Activated CD4-positive, alpha-beta memory T cell treated with anti-CD3 and anti-CD28 coated beads for 36 hours (primary cell): ENCODE measurements at regions not wholly inside any gene's neighbourhood (a gene's known extent, or its start where the extent isn't known, plus 50 kb on each side); places are given as distances from the start of the nearest gene placed in this dataset.

Experiments
- CTCF ChIA-PET: fragments of 350-600 bp; sonication (Branson Sonifier 250); formaldehyde crosslinking; loops from one replicate; lab custom pipeline; 2021; ENCODE audit warnings: antibody characterized with exemption, inconsistent platforms; lab: Charles Lee
- POLR2A ChIA-PET: fragments of 350-600 bp; sonication (Branson Sonifier 250); formaldehyde crosslinking; loops from one replicate; lab custom pipeline; 2021; ENCODE audit warnings: antibody characterized with exemption; lab: Charles Lee
- DNase-seq: peaks from one replicate; pipeline ENCODE4 v3.0.0-alpha.2; 2020
- H3K27ac Mint-ChIP-seq: one replicate; pipeline ENCODE4 v1.8.0; 2021; ENCODE audit warnings: mixed read lengths
- H3K27me3 Mint-ChIP-seq: one replicate; pipeline ENCODE4 v1.8.0; 2021; ENCODE audit warnings: mixed read lengths
- H3K36me3 Mint-ChIP-seq: one replicate; pipeline ENCODE4 v1.8.0; 2021; ENCODE audit warnings: mixed read lengths
- H3K4me1 Mint-ChIP-seq: one replicate; pipeline ENCODE4 v1.8.0; 2021; ENCODE audit warnings: low read depth, mixed read lengths
- H3K4me3 Mint-ChIP-seq: one replicate; pipeline ENCODE4 v1.8.0; 2021; ENCODE audit warnings: mild to moderate bottlenecking, mixed read lengths
- H3K9me3 Mint-ChIP-seq: one replicate; pipeline ENCODE4 v1.8.0; 2021; ENCODE audit warnings: mixed read lengths
- intact Hi-C: fragments of 100-400 bp; cut with micrococcal nuclease; formaldehyde crosslinking; loops from one replicate; pipeline ENCODE4 v1.15.1; 2023

GRCh38 chr5:39566029-39566428 lies 141.2 kb upstream of the DAB2 start:
- no peak overlapping the region for H3K27ac Mint-ChIP-seq
- H3K4me3 Mint-ChIP-seq: no peak overlapping the region
- no peaks in the 10 kb centered on the region for H3K4me1 Mint-ChIP-seq
- CTCF ChIA-PET: interaction anchor here (0.9 kb wide), 1 partner anchor 18 kb away, joined by 3 read pairs; no protein-coding TSS in a partner anchor
- H3K27me3 Mint-ChIP-seq: peaks cover 2% of the 10 kb centered on the region
- no peaks in the 10 kb centered on the region for H3K9me3 Mint-ChIP-seq
- no peaks in the 10 kb centered on the region for H3K36me3 Mint-ChIP-seq
- intact Hi-C loops: no loop called here
- no peak for DNase-seq
- POLR2A ChIA-PET: no interaction called here

GRCh38 chr5:39561421-39561820 lies 136.6 kb upstream of the DAB2 start:
- no peak for DNase-seq
- no peaks in the 10 kb centered on the region for H3K36me3 Mint-ChIP-seq
- peaks cover 1% of the 10 kb centered on the region for H3K27me3 Mint-ChIP-seq
- ChIA-PET CTCF (interaction anchor here (1.1 kb wide), 1 partner anchor 9 kb away, joined by 3 read pairs; no protein-coding TSS in a partner anchor), POLR2A (no interaction called here)
- intact Hi-C loops: no loop called here
- H3K4me3 Mint-ChIP-seq: no peak overlapping the region
- H3K27ac Mint-ChIP-seq: no peak overlapping the region
- H3K4me1 Mint-ChIP-seq: no peaks in the 10 kb centered on the region
- no peaks in the 10 kb centered on the region for H3K9me3 Mint-ChIP-seq

- intact Hi-C loops: no loop called here
- DNase-seq: no peak
- Mint-ChIP-seq H3K9me3 (no peaks in the 10 kb centered on the region), H3K27me3 (peaks cover 1% of the 10 kb centered on the region), H3K36me3 (no peaks in the 10 kb centered on the region), H3K4me3 (no peak overlapping the region), H3K27ac (no peak overlapping the region), H3K4me1 (no peaks in the 10 kb centered on the region)
- CTCF ChIA-PET: interaction anchor here (1.1 kb wide), 1 partner anchor 10 kb away, joined by 3 read pairs; no protein-coding TSS in a partner anchor
- POLR2A ChIA-PET: no interaction called here
Measured at GRCh38 chr5:39560726-39561125, 135.9 kb upstream of the DAB2 start.

GRCh38 chr5:39559923-39560322 lies 135.1 kb upstream of the DAB2 start:
- no peak overlapping the region for H3K4me3 Mint-ChIP-seq
- H3K4me1 Mint-ChIP-seq: no peaks in the 10 kb centered on the region
- no peak for DNase-seq
- intact Hi-C loops: no loop called here
- H3K36me3 Mint-ChIP-seq: no peaks in the 10 kb centered on the region
- ChIA-PET POLR2A (no interaction called here), CTCF (no interaction called here)
- H3K9me3 Mint-ChIP-seq: no peaks in the 10 kb centered on the region
- no peak overlapping the region for H3K27ac Mint-ChIP-seq
- peaks cover 1% of the 10 kb centered on the region for H3K27me3 Mint-ChIP-seq

- peaks cover 1% of the 10 kb centered on the region for H3K27me3 Mint-ChIP-seq
- no peak overlapping the region for H3K27ac Mint-ChIP-seq
- DNase-seq: no peak
- H3K9me3 Mint-ChIP-seq: no peaks in the 10 kb centered on the region
- H3K36me3 Mint-ChIP-seq: no peaks in the 10 kb centered on the region
- intact Hi-C loops: no loop called here
- no peak overlapping the region for H3K4me3 Mint-ChIP-seq
- CTCF ChIA-PET: no interaction called here
- POLR2A ChIA-PET: no interaction called here
- H3K4me1 Mint-ChIP-seq: no peaks in the 10 kb centered on the region
Measured at GRCh38 chr5:39558541-39558940, 133.8 kb upstream of the DAB2 start.

- CTCF ChIA-PET: interaction anchor here (0.6 kb wide), 1 partner anchor 180 kb away, joined by 3 read pairs; no protein-coding TSS in a partner anchor
- Mint-ChIP-seq H3K27me3 (peaks cover 5% of the 10 kb centered on the region), H3K4me3 (no peak overlapping the region), H3K9me3 (no peaks in the 10 kb centered on the region), H3K4me1 (no peaks in the 10 kb centered on the region), H3K36me3 (no peaks in the 10 kb centered on the region), H3K27ac (no peak overlapping the region)
- DNase-seq: no peak
- intact Hi-C loops: no loop called here
- POLR2A ChIA-PET: no interaction called here
Measured at GRCh38 chr5:39555788-39556187, 131.0 kb upstream of the DAB2 start.

- Mint-ChIP-seq H3K4me1 (peaks cover 7% of the 10 kb centered on the region), H3K27ac (no peak overlapping the region), H3K27me3 (peaks cover 4% of the 10 kb centered on the region), H3K36me3 (no peaks in the 10 kb centered on the region), H3K9me3 (no peaks in the 10 kb centered on the region), H3K4me3 (no peak overlapping the region)
- ChIA-PET POLR2A (no interaction called here), CTCF (interaction anchor here (0.6 to 2.8 kb wide), 22 partner anchors 11 to 1106 kb away, joined by 3 to 73 read pairs (median 4); partner anchors contain the start of gene FYB1)
- intact Hi-C loops: loop anchor here (1.0 to 10.0 kb wide), 4 partner anchors 171 to 1103 kb away; partner anchors contain the start of gene FYB1
- no peak for DNase-seq
Measured at GRCh38 chr5:39547553-39548154, 122.9 kb upstream of the DAB2 start.

GRCh38 chr5:39544941-39545340 lies 120.2 kb upstream of the DAB2 start:
- intact Hi-C loops: loop anchor here (10.0 kb wide), 1 partner anchor 1100 kb away; no protein-coding TSS in a partner anchor
- Mint-ChIP-seq H3K9me3 (no peaks in the 10 kb centered on the region), H3K4me3 (no peak overlapping the region), H3K27me3 (peaks cover 2% of the 10 kb centered on the region), H3K27ac (no peak overlapping the region), H3K36me3 (no peaks in the 10 kb centered on the region), H3K4me1 (peaks cover 7% of the 10 kb centered on the region)
- ChIA-PET CTCF (interaction anchor here (1.1 to 2.5 kb wide), 3 partner anchors 34 to 327 kb away, joined by 3 to 17 read pairs (median 3); no protein-coding TSS in a partner anchor), POLR2A (interaction anchor here (0.6 kb wide), 1 partner anchor 129 kb away, joined by 5 read pairs; no protein-coding TSS in a partner anchor)
- no peak for DNase-seq

GRCh38 chr5:39543335-39543734 lies 118.6 kb upstream of the DAB2 start:
- Mint-ChIP-seq H3K9me3 (no peaks in the 10 kb centered on the region), H3K4me1 (peaks cover 7% of the 10 kb centered on the region), H3K27ac (no peak overlapping the region), H3K36me3 (no peaks in the 10 kb centered on the region), H3K27me3 (peaks cover 2% of the 10 kb centered on the region), H3K4me3 (no peak overlapping the region)
- no peak for DNase-seq
- intact Hi-C loops: loop anchor here (10.0 kb wide), 1 partner anchor 1099 kb away; no protein-coding TSS in a partner anchor
- ChIA-PET CTCF (interaction anchor here (1.6 to 1.7 kb wide), 3 partner anchors 9 to 167 kb away, joined by 4 to 11 read pairs (median 5); no protein-coding TSS in a partner anchor), POLR2A (no interaction called here)

GRCh38 chr5:39542511-39543285 lies 117.9 kb upstream of the DAB2 start:
- Mint-ChIP-seq H3K27ac (no peak overlapping the region), H3K9me3 (no peaks in the 10 kb centered on the region), H3K4me3 (no peak overlapping the region), H3K4me1 (peaks cover 5% of the 10 kb centered on the region), H3K36me3 (no peaks in the 10 kb centered on the region), H3K27me3 (peaks cover 4% of the 10 kb centered on the region)
- ChIA-PET POLR2A (no interaction called here), CTCF (interaction anchor here (1.6 to 1.7 kb wide), 3 partner anchors 8 to 166 kb away, joined by 4 to 11 read pairs (median 5); no protein-coding TSS in a partner anchor)
- no peak for DNase-seq
- intact Hi-C loops: loop anchor here (10.0 kb wide), 1 partner anchor 1098 kb away; no protein-coding TSS in a partner anchor

GRCh38 chr5:39541920-39542319 lies 117.1 kb upstream of the DAB2 start:
- ChIA-PET CTCF (interaction anchor here (1.7 kb wide), 1 partner anchor 166 kb away, joined by 11 read pairs; no protein-coding TSS in a partner anchor), POLR2A (no interaction called here)
- H3K4me1 Mint-ChIP-seq: peaks cover under 1% of the 10 kb centered on the region

GRCh38 chr5:39539470-39539869 lies 114.7 kb upstream of the DAB2 start:
- H3K9me3 Mint-ChIP-seq: no peaks in the 10 kb centered on the region
- H3K4me3 Mint-ChIP-seq: no peak overlapping the region
- POLR2A ChIA-PET: no interaction called here
- H3K4me1 Mint-ChIP-seq: no peaks in the 10 kb centered on the region
- intact Hi-C loops: no loop called here
- H3K36me3 Mint-ChIP-seq: no peaks in the 10 kb centered on the region
- CTCF ChIA-PET: interaction anchor here (1.6 kb wide), 1 partner anchor 163 kb away, joined by 5 read pairs; no protein-coding TSS in a partner anchor
- peaks cover 10% of the 10 kb centered on the region for H3K27me3 Mint-ChIP-seq
- no peak overlapping the region for H3K27ac Mint-ChIP-seq
- DNase-seq: no peak

More at GRCh38 chr5:39541920-39542319, 117.1 kb upstream of the DAB2 start:
- H3K36me3 Mint-ChIP-seq: no peaks in the 10 kb centered on the region
- H3K27me3 Mint-ChIP-seq: peaks cover 8% of the 10 kb centered on the region
- no peaks in the 10 kb centered on the region for H3K9me3 Mint-ChIP-seq
- intact Hi-C loops: loop anchor here (10.0 kb wide), 1 partner anchor 1097 kb away; no protein-coding TSS in a partner anchor
- H3K27ac Mint-ChIP-seq: no peak overlapping the region
- DNase-seq: no peak
- H3K4me3 Mint-ChIP-seq: no peak overlapping the region
